GM18861 (cell line): ENCODE measurements at regions not wholly inside any gene's neighbourhood (a gene's known extent, or its start where the extent isn't known, plus 50 kb on each side); places are given as distances from the start of the nearest gene placed in this dataset.
"Not testable (repeated sequence)": the region's sequence is repeated elsewhere in the genome, so short reads cannot be mapped to it uniquely, and the experiment has no call there.

ENCODE experiments used
- ATAC-seq: cut with Tn5 transposase; IDR thresholded peaks from one replicate; pipeline ENCODE4 v1.9.1; 2021; ENCODE audit not compliant: unreplicated experiment

- ATAC-seq = no peak
Observed at GRCh38 chr5:126280846-126281245, 142.4 kb upstream of the GRAMD2B start.

- no peak for ATAC-seq
Observed at GRCh38 chr5:126284977-126285696, 138.1 kb upstream of the GRAMD2B start.

GRCh38 chr5:126296121-126296520, 127.1 kb upstream of the GRAMD2B start:
- ATAC-seq = not testable (repeated sequence)

GRCh38 chr5:126300293-126300692, 122.9 kb upstream of the GRAMD2B start:
- no peak for ATAC-seq

GRCh38 chr5:126301056-126301455, 122.2 kb upstream of the GRAMD2B start:
- no peak for ATAC-seq

GRCh38 chr5:126309860-126310259, 113.3 kb upstream of the GRAMD2B start:
- ATAC-seq = no peak

GRCh38 chr5:126311766-126312165, 111.4 kb upstream of the GRAMD2B start:
- ATAC-seq = no peak

- ATAC-seq = no peak
Observed at GRCh38 chr5:126315341-126315740, 107.9 kb upstream of the GRAMD2B start.

GRCh38 chr5:126332326-126332725, 90.9 kb upstream of the GRAMD2B start:
- no peak for ATAC-seq

GRCh38 chr5:126334760-126335159, 88.4 kb upstream of the GRAMD2B start:
- no peak for ATAC-seq

- ATAC-seq = no peak
Observed at GRCh38 chr5:126335886-126336285, 87.3 kb upstream of the GRAMD2B start.

- no peak for ATAC-seq
Observed at GRCh38 chr5:126338635-126339034, 84.6 kb upstream of the GRAMD2B start.

GRCh38 chr5:126339215-126339805, 83.9 kb upstream of the GRAMD2B start:
- peak; percentile 62 for ATAC-seq

- no peak for ATAC-seq
Observed at GRCh38 chr5:126341906-126342630, 81.1 kb upstream of the GRAMD2B start.

GRCh38 chr5:126348855-126349635, 74.2 kb upstream of the GRAMD2B start:
- ATAC-seq = no peak

- no peak for ATAC-seq
Observed at GRCh38 chr5:126351153-126351552, 72.1 kb upstream of the GRAMD2B start.

GRCh38 chr5:126354012-126354857, 69.0 kb upstream of the GRAMD2B start:
- ATAC-seq = peak; percentile 24

GRCh38 chr5:126354858-126355731, 68.1 kb upstream of the GRAMD2B start:
- ATAC-seq = no peak

- no peak for ATAC-seq
Observed at GRCh38 chr5:126355940-126356339, 67.3 kb upstream of the GRAMD2B start.
